Coronary artery (tissue), 2 donors: ENCODE measurements at regions not wholly inside any gene's neighbourhood (a gene's known extent, or its start where the extent isn't known, plus 50 kb on each side); places are given as distances from the start of the nearest gene placed in this dataset.

ENCODE experiments used
- DNase-seq: peaks from one replicate; pipeline ENCODE4 v3.0.0-alpha.2; 2017; ENCODE audit warnings: low spot score
- H3K27ac ChIP-seq, 2 donors: fragments of 200-600 bp; sonication (generic); one replicate each; pipeline ENCODE4 v1.5.1; 2016 to 2019
- H3K4me3 ChIP-seq: fragments of 200-600 bp; sonication (generic); 2 replicates; pipeline ENCODE4 v1.5.1; 2016; ENCODE audit warnings: mild to moderate bottlenecking, moderate library complexity
- TF ChIP-seq, protein P1 (sequence below): fragments of 200-600 bp; sonication (generic); IDR thresholded peaks from one replicate; pipeline ENCODE4 v1.5.1; 2019; ENCODE audit warnings: antibody characterized with exemption

- TF ChIP-seq, protein P1, sequence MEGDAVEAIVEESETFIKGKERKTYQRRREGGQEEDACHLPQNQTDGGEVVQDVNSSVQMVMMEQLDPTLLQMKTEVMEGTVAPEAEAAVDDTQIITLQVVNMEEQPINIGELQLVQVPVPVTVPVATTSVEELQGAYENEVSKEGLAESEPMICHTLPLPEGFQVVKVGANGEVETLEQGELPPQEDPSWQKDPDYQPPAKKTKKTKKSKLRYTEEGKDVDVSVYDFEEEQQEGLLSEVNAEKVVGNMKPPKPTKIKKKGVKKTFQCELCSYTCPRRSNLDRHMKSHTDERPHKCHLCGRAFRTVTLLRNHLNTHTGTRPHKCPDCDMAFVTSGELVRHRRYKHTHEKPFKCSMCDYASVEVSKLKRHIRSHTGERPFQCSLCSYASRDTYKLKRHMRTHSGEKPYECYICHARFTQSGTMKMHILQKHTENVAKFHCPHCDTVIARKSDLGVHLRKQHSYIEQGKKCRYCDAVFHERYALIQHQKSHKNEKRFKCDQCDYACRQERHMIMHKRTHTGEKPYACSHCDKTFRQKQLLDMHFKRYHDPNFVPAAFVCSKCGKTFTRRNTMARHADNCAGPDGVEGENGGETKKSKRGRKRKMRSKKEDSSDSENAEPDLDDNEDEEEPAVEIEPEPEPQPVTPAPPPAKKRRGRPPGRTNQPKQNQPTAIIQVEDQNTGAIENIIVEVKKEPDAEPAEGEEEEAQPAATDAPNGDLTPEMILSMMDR, result no peak
Measured at GRCh38 chr20:60313191-60313590, 355.0 kb downstream of the CDH26 start.

DNA sequence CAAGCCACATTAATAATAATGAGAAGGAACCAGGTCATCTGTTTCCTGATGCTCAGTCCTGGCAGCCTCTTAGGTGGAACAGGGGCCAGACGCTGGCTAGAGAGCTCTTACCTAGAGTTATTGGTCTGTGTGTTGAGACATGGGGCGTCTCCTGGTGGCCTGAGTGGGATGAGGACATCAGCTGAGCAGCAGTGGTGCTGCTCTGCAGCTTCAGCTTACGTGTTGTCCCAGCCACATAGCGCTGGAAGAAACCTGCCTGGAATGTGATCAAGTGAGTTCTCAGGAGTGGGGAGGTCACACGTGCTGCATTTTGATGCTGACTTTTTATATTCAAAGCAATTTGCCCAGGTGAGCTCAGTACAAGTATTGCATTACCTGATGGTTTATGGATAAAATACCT is 355.4 kb downstream of the CDH26 start:
- Histone ChIP-seq H3K27ac (no peak overlapping the region), H3K4me3 (no peak overlapping the region)
- TF ChIP-seq, protein P1, result no peak
- DNase-seq, result no peak

More at GRCh38 chr20:60313191-60313590, 355.0 kb downstream of the CDH26 start:
- DNase-seq, result no peak
- H3K27ac ChIP-seq, result no peak overlapping the region
- H3K4me3 ChIP-seq, result no peak overlapping the region

- Histone ChIP-seq H3K27ac (no peak overlapping the region), H3K4me3 (no peak overlapping the region)
- no peak for DNase-seq
- TF ChIP-seq, protein P1, result no peak
Measured at GRCh38 chr20:60314727-60315126, 356.5 kb downstream of the CDH26 start.

- Histone ChIP-seq H3K4me3 (no peak overlapping the region), H3K27ac (no peak overlapping the region)
- TF ChIP-seq, protein P1, result no peak
- no peak for DNase-seq
Measured at GRCh38 chr20:60316476-60317158, 358.4 kb downstream of the CDH26 start.

DNA sequence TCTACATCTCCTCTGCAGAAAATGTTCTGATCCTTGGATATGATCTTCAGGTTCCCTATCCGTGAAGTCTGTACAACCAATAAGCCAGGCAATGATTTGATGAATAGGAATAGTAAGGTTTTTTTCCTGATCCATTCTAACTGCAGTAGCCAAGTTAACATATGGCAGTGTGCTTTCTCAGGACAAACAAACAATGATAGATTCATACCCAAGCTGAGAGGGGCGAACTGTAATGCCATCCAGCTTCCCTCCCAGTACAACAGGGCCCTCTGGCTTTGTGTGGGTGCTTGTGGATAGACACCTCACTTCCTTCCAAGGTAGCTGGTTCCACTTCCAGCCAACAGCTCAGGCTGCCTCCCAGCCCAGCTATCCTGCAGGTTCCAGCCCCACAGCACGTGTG is 359.2 kb downstream of the CDH26 start:
- DNase-seq, result no peak
- TF ChIP-seq, protein P1, result no peak

GRCh38 chr20:60321601-60322000 is 363.4 kb downstream of the CDH26 start:
- TF ChIP-seq, protein P1, result no peak
- no peak overlapping the region for H3K27ac ChIP-seq
- no peak for DNase-seq

More for the DNA sequence above, 359.2 kb downstream of the CDH26 start:
- Histone ChIP-seq H3K4me3 (no peak overlapping the region), H3K27ac (no peak overlapping the region)

GRCh38 chr20:60326821-60327220 is 368.6 kb downstream of the CDH26 start:
- no peak overlapping the region for H3K4me3 ChIP-seq
- TF ChIP-seq, protein P1, result no peak

More at GRCh38 chr20:60321601-60322000, 363.4 kb downstream of the CDH26 start:
- H3K4me3 ChIP-seq, result no peak overlapping the region

More at GRCh38 chr20:60326821-60327220, 368.6 kb downstream of the CDH26 start:
- DNase-seq, result no peak
- no peak overlapping the region for H3K27ac ChIP-seq
